ENCODE measurements at regions not wholly inside any gene's neighbourhood (a gene's known extent, or its start where the extent isn't known, plus 50 kb on each side); places are given as distances from the start of the nearest gene placed in this dataset.

DNA sequence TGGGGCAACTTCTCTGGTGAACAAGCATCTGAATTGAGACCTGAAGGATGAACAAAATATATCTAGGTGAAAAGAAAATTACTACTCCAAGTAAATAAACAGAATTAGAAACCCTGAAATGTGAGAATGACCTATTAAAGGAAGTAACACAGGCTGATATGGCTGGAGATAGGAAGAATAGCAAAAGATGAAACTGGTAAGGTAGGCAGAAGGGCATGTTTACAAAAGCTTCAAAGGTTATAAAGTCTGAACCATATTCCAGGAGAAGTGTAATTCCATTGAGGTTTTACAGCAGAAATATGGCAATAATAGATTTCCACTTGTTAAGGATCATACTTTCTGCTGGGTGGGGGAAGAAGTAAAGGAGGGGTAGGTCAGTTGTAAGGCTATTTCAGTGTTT, 452.0 kb downstream of the GBA3 start:
- Histone ChIP-seq H3K4me3 (no peak overlapping the region), H3K9me3 (no peaks in the 10 kb centered on the region), H3K36me3 (no peaks in the 10 kb centered on the region), H3K27ac (no peak overlapping the region), H3K4me1 (no peaks in the 10 kb centered on the region), H3K27me3 (ENCODE audit: low read depth) (no peaks in the 10 kb centered on the region)
- intact Hi-C loops (cut with DNase I), result no loop called here
- no peak for ATAC-seq
- TF ChIP-seq, protein P1, sequence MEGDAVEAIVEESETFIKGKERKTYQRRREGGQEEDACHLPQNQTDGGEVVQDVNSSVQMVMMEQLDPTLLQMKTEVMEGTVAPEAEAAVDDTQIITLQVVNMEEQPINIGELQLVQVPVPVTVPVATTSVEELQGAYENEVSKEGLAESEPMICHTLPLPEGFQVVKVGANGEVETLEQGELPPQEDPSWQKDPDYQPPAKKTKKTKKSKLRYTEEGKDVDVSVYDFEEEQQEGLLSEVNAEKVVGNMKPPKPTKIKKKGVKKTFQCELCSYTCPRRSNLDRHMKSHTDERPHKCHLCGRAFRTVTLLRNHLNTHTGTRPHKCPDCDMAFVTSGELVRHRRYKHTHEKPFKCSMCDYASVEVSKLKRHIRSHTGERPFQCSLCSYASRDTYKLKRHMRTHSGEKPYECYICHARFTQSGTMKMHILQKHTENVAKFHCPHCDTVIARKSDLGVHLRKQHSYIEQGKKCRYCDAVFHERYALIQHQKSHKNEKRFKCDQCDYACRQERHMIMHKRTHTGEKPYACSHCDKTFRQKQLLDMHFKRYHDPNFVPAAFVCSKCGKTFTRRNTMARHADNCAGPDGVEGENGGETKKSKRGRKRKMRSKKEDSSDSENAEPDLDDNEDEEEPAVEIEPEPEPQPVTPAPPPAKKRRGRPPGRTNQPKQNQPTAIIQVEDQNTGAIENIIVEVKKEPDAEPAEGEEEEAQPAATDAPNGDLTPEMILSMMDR (IDR thresholded peaks at IDR 0.05), result no peak
- no peak for DNase-seq

DNA sequence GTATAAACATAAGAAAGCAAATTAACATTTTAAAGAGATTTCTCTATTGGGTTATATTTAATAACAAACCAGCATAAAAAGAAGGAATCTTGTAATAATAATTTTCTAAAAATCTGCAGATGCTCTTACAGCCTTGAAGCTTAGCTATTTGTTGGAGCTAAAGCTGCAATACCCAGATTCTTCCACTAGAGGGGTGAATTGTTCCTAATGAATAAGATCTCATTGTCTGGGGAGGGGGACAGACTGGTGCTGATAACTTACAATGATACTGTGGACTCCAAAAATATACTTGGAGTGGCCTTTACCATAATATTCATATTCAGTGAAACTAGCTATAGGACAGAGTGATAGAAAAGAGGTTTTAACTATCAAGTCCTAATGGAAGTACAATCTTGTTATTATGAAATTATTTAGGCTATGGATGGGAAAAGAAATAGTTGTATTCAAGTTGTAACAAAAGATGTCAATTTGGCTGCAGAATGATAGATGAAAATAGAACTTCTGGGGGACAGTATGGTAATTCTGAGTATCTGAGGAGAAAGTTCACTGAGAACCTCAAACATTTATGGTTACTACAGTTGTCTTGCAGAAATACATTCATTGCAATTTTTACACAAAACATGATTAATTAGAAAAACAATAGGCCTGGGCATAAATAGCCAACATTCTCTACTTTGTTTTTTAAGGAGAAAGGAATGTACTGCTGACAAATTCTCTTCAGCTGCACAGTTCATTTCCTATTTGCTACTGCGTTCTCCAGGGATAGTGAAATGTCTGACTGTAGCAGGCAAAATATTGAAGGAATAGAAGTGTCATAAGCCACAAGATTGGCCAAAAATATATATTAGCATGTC, 443.3 kb downstream of the GBA3 start:
- TF ChIP-seq, protein P1 (IDR thresholded peaks at IDR 0.05), result peak; percentile 73
- no peaks in the 10 kb centered on the region for H3K4me1 ChIP-seq
- no peaks in the 10 kb centered on the region for H3K27me3 ChIP-seq (ENCODE audit: low read depth)
- H3K27ac ChIP-seq, result no peak overlapping the region
- intact Hi-C loops (cut with DNase I), result no loop called here
- no peaks in the 10 kb centered on the region for H3K36me3 ChIP-seq
- H3K4me3 ChIP-seq, result no peak overlapping the region
- DNase-seq, result no peak
- no peaks in the 10 kb centered on the region for H3K9me3 ChIP-seq
- peak in 1 of 2 donors; percentile 46 for ATAC-seq

DNA sequence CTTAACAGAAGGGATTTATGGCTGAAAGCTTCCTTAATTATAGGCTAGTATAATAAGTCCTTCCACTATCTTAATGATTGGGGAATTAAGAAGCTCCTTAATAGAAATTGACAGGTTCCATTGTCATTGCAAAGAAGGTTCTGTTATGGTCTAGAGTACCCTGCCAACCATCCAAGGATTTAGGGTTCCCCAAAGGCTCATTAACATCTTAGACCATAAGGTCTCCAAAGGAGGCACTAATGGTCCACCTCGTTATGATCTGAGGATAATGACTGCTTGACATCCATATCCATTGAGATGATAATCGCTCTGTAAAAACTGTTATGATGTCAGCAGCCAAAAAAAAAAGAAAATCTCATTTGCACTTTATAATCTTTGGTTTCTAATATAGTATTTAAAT, 441.6 kb downstream of the GBA3 start:
- Histone ChIP-seq H3K4me1 (no peaks in the 10 kb centered on the region), H3K9me3 (no peaks in the 10 kb centered on the region), H3K4me3 (no peak overlapping the region), H3K27me3 (ENCODE audit: low read depth) (no peaks in the 10 kb centered on the region), H3K36me3 (no peaks in the 10 kb centered on the region), H3K27ac (no peak overlapping the region)
- ATAC-seq (no peak), DNase-seq (no peak)
- TF ChIP-seq, protein P1 (IDR thresholded peaks at IDR 0.05), result no peak
- intact Hi-C loops (cut with DNase I), result no loop called here

DNA sequence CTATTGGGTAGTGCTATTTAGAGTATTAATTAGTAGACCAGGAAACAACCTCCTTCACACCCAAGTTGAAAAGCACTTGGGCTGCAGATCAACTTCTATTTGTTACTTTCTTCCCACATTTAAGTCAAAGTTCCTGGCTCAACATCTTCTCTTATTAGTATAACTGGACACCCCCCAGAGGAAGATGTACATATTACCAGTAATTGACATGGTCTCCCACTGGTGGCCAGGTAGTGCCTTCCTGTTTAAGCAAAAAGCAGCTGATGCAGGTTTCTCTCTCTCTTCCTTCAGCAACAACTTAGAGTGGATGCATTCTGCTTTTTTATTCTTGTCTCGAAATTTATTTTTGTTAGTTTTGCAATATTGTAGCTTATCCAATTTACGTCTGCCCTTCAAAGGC, 438.1 kb downstream of the GBA3 start:
- intact Hi-C loops (cut with DNase I), result no loop called here
- Histone ChIP-seq H3K27ac (no peak overlapping the region), H3K36me3 (no peaks in the 10 kb centered on the region), H3K4me1 (no peaks in the 10 kb centered on the region), H3K27me3 (ENCODE audit: low read depth) (no peaks in the 10 kb centered on the region), H3K4me3 (no peak overlapping the region), H3K9me3 (no peaks in the 10 kb centered on the region)
- ATAC-seq (no peak), DNase-seq (no peak)
- TF ChIP-seq, protein P1 (IDR thresholded peaks at IDR 0.05), result no peak

DNA sequence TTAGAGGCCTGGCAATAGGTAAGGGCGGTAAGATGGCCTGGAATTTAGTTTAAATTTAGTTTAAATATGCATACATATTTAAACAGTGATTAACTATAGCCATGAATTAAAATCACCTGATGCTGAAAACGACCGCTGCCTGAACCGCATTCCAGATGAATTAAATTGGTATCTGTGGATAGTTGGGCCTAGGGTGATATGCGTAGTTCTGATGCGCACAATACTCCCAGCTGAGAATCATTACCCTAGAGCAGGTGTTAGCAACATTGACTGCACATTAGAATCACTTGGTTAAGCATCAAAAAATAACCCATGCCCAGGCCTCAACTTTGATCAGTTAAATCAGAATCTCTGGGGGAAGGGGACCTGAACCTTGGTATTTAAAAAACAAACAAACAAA, 432.4 kb downstream of the GBA3 start:
- intact Hi-C loops (cut with DNase I), result no loop called here
- no peak for DNase-seq
- TF ChIP-seq, protein P1 (IDR thresholded peaks at IDR 0.05), result no peak
- H3K36me3 ChIP-seq, result no peaks in the 10 kb centered on the region
- no peak overlapping the region for H3K27ac ChIP-seq
- no peak overlapping the region for H3K4me3 ChIP-seq
- no peaks in the 10 kb centered on the region for H3K9me3 ChIP-seq
- no peak for ATAC-seq
- H3K4me1 ChIP-seq, result no peaks in the 10 kb centered on the region
- H3K27me3 ChIP-seq (ENCODE audit: low read depth), result no peaks in the 10 kb centered on the region
